IPS DF 4.7 (cell line): ENCODE measurements at regions not wholly inside any gene's neighbourhood (a gene's known extent, or its start where the extent isn't known, plus 50 kb on each side); places are given as distances from the start of the nearest gene placed in this dataset.
A peak's percentile ranks its signal among the peaks of the same experiment; 100 is the strongest.

ENCODE experiments used
- DNase-seq: peaks from one replicate; pipeline ENCODE4 v3.0.0-alpha.2; 2013; ENCODE audit warnings: low spot score; ENCODE audit errors: extremely low read depth

GRCh38 chr1:199096591-199096990 lies 457.8 kb downstream of the PTPRC start:
- DNase-seq, result no peak

GRCh38 chr1:199098468-199098867 lies 459.6 kb downstream of the PTPRC start:
- DNase-seq, result no peak

GRCh38 chr1:199101139-199101538 lies 462.3 kb downstream of the PTPRC start:
- DNase-seq, result no peak

- DNase-seq, result no peak
Observed at GRCh38 chr1:199101635-199102034, 462.8 kb downstream of the PTPRC start.

GRCh38 chr1:199102239-199102638 lies 463.4 kb downstream of the PTPRC start:
- DNase-seq, result no peak

- no peak for DNase-seq
Observed at GRCh38 chr1:199109160-199109559, 470.3 kb downstream of the PTPRC start.

GRCh38 chr1:199112365-199112764 lies 473.5 kb downstream of the PTPRC start:
- no peak for DNase-seq

- peak; percentile 41 for DNase-seq
Observed at GRCh38 chr1:199113265-199113869, 474.5 kb downstream of the PTPRC start.

GRCh38 chr1:199116488-199116887 lies 477.6 kb downstream of the PTPRC start:
- peak; percentile 7 for DNase-seq

- DNase-seq, result no peak
Observed at GRCh38 chr1:199121047-199121446, 482.2 kb downstream of the PTPRC start.

- no peak for DNase-seq
Observed at GRCh38 chr1:199122085-199122484, 483.2 kb downstream of the PTPRC start.

- DNase-seq, result no peak
Observed at GRCh38 chr1:199122532-199123311, 483.9 kb downstream of the PTPRC start.

- no peak for DNase-seq
Observed at GRCh38 chr1:199123615-199124014, 484.8 kb downstream of the PTPRC start.

GRCh38 chr1:199124351-199124750 lies 485.5 kb downstream of the PTPRC start:
- no peak for DNase-seq

GRCh38 chr1:199129247-199129646 lies 490.4 kb downstream of the PTPRC start:
- DNase-seq, result no peak

- no peak for DNase-seq
Observed at GRCh38 chr1:199132006-199132405, 493.2 kb downstream of the PTPRC start.

- no peak for DNase-seq
Observed at GRCh38 chr1:199135901-199136300, 497.1 kb downstream of the PTPRC start.

- DNase-seq, result no peak
Observed at GRCh38 chr1:199138061-199138460, 499.2 kb downstream of the PTPRC start.

- no peak for DNase-seq
Observed at GRCh38 chr1:199149591-199149990, 510.8 kb downstream of the PTPRC start.

GRCh38 chr1:199150756-199151155 lies 511.9 kb downstream of the PTPRC start:
- no peak for DNase-seq

- DNase-seq, result no peak
Observed at GRCh38 chr1:199151634-199152425, 513.0 kb downstream of the PTPRC start.

GRCh38 chr1:199152676-199153075 lies 513.8 kb downstream of the PTPRC start:
- no peak for DNase-seq
